Stomach smooth muscle (tissue), 2 donors: ENCODE measurements at regions not wholly inside any gene's neighbourhood (a gene's known extent, or its start where the extent isn't known, plus 50 kb on each side); places are given as distances from the start of the nearest gene placed in this dataset.

Source experiments
- H3K27ac ChIP-seq: one replicate; pipeline ENCODE4 v1.7.0; 2013; ENCODE audit warnings: mild to moderate bottlenecking, low read length, inconsistent platforms
- H3K27me3 ChIP-seq, 2 donors: one replicate each; pipeline ENCODE4 v1.7.0; 2013; ENCODE audit warnings: low read length in 2 of 2; ENCODE audit not compliant: insufficient read depth in 2 of 2, control insufficient read depth in 1 of 2
- H3K36me3 ChIP-seq, 2 donors: one replicate each; pipeline ENCODE4 v1.7.0; 2013; ENCODE audit warnings: low read length in 2 of 2; ENCODE audit not compliant: control insufficient read depth in 2 of 2, insufficient read depth in 2 of 2
- H3K4me1 ChIP-seq: one replicate; pipeline ENCODE4 v1.7.0; 2013; ENCODE audit warnings: low read length; ENCODE audit not compliant: control insufficient read depth, insufficient read depth
- H3K4me3 ChIP-seq, 2 donors: one replicate each; pipeline ENCODE4 v1.7.0; 2013; ENCODE audit warnings: low read length in 2 of 2
- H3K9ac ChIP-seq, 2 donors: one replicate each; pipeline ENCODE4 v1.7.0; 2013; ENCODE audit warnings: low read length in 2 of 2, mild to moderate bottlenecking in 1 of 2
- H3K9me3 ChIP-seq, 2 donors: one replicate each; pipeline ENCODE4 v1.7.0; 2013; ENCODE audit warnings: low read length in 2 of 2; ENCODE audit not compliant: control insufficient read depth in 2 of 2
- donor health status: healthy.
- donor health status: Pancreatic carcinoma.

GRCh38 chr1:79539001-79539400, 532.5 kb upstream of the ADGRL4 start:
- H3K36me3 ChIP-seq = no peaks in the 10 kb centered on the region
- H3K27ac ChIP-seq = no peak overlapping the region
- no peak overlapping the region for H3K9ac ChIP-seq
- no peak overlapping the region for H3K4me3 ChIP-seq
- no peaks in the 10 kb centered on the region for H3K27me3 ChIP-seq
- no peaks in the 10 kb centered on the region for H3K4me1 ChIP-seq
- no peaks in the 10 kb centered on the region for H3K9me3 ChIP-seq

GRCh38 chr1:79532555-79532954, 526.0 kb upstream of the ADGRL4 start:
- no peak overlapping the region for H3K9ac ChIP-seq
- H3K4me1 ChIP-seq = no peaks in the 10 kb centered on the region
- H3K27ac ChIP-seq = no peak overlapping the region
- no peaks in the 10 kb centered on the region for H3K36me3 ChIP-seq
- no peak overlapping the region for H3K4me3 ChIP-seq
- no peaks in the 10 kb centered on the region for H3K27me3 ChIP-seq
- no peaks in the 10 kb centered on the region for H3K9me3 ChIP-seq

- H3K27ac ChIP-seq = no peak overlapping the region
- no peaks in the 10 kb centered on the region for H3K27me3 ChIP-seq
- no peaks in the 10 kb centered on the region for H3K9me3 ChIP-seq
- no peaks in the 10 kb centered on the region for H3K4me1 ChIP-seq
- no peaks in the 10 kb centered on the region for H3K36me3 ChIP-seq
- H3K9ac ChIP-seq = no peak overlapping the region
- no peak overlapping the region for H3K4me3 ChIP-seq
Observed at GRCh38 chr1:79531790-79532189, 525.3 kb upstream of the ADGRL4 start.

GRCh38 chr1:79530476-79530875, 523.9 kb upstream of the ADGRL4 start:
- no peaks in the 10 kb centered on the region for H3K27me3 ChIP-seq
- no peaks in the 10 kb centered on the region for H3K4me1 ChIP-seq
- no peaks in the 10 kb centered on the region for H3K36me3 ChIP-seq
- H3K4me3 ChIP-seq = no peak overlapping the region
- H3K27ac ChIP-seq = no peak overlapping the region
- H3K9ac ChIP-seq = no peak overlapping the region
- no peaks in the 10 kb centered on the region for H3K9me3 ChIP-seq

GRCh38 chr1:79530055-79530454, 523.5 kb upstream of the ADGRL4 start:
- no peak overlapping the region for H3K27ac ChIP-seq
- H3K4me3 ChIP-seq = no peak overlapping the region
- no peaks in the 10 kb centered on the region for H3K27me3 ChIP-seq
- H3K9me3 ChIP-seq = no peaks in the 10 kb centered on the region
- H3K9ac ChIP-seq = no peak overlapping the region
- no peaks in the 10 kb centered on the region for H3K36me3 ChIP-seq
- no peaks in the 10 kb centered on the region for H3K4me1 ChIP-seq

- Histone ChIP-seq H3K9me3 (no peaks in the 10 kb centered on the region), H3K36me3 (no peaks in the 10 kb centered on the region)
Observed at GRCh38 chr1:79524126-79524525, 517.6 kb upstream of the ADGRL4 start.

GRCh38 chr1:79519084-79519760, 512.7 kb upstream of the ADGRL4 start:
- no peaks in the 10 kb centered on the region for H3K4me1 ChIP-seq
- H3K27ac ChIP-seq = no peak overlapping the region
- no peaks in the 10 kb centered on the region for H3K36me3 ChIP-seq
- H3K4me3 ChIP-seq = no peak overlapping the region
- H3K9ac ChIP-seq = no peak overlapping the region
- H3K27me3 ChIP-seq = no peaks in the 10 kb centered on the region
- no peaks in the 10 kb centered on the region for H3K9me3 ChIP-seq

More at GRCh38 chr1:79524126-79524525, 517.6 kb upstream of the ADGRL4 start:
- Histone ChIP-seq H3K4me3 (no peak overlapping the region), H3K27ac (no peak overlapping the region), H3K4me1 (no peaks in the 10 kb centered on the region), H3K9ac (no peak overlapping the region), H3K27me3 (no peaks in the 10 kb centered on the region)

- Histone ChIP-seq H3K4me1 (no peaks in the 10 kb centered on the region), H3K9ac (no peak overlapping the region), H3K4me3 (no peak overlapping the region), H3K9me3 (no peaks in the 10 kb centered on the region), H3K27ac (no peak overlapping the region), H3K36me3 (no peaks in the 10 kb centered on the region), H3K27me3 (no peaks in the 10 kb centered on the region)
Observed at GRCh38 chr1:79517470-79518224, 511.1 kb upstream of the ADGRL4 start.

- Histone ChIP-seq H3K27me3 (no peaks in the 10 kb centered on the region), H3K27ac (no peak overlapping the region), H3K9ac (no peak overlapping the region), H3K4me1 (no peaks in the 10 kb centered on the region), H3K4me3 (no peak overlapping the region), H3K9me3 (no peaks in the 10 kb centered on the region), H3K36me3 (no peaks in the 10 kb centered on the region)
Observed at GRCh38 chr1:79507770-79508169, 501.2 kb upstream of the ADGRL4 start.

GRCh38 chr1:79501153-79501552, 494.6 kb upstream of the ADGRL4 start:
- Histone ChIP-seq H3K27ac (no peak overlapping the region), H3K36me3 (no peaks in the 10 kb centered on the region), H3K9me3 (no peaks in the 10 kb centered on the region)

GRCh38 chr1:79499541-79499940, 493.0 kb upstream of the ADGRL4 start:
- no peak overlapping the region for H3K4me3 ChIP-seq
- H3K9ac ChIP-seq = no peak overlapping the region
- no peaks in the 10 kb centered on the region for H3K27me3 ChIP-seq
- H3K9me3 ChIP-seq = no peaks in the 10 kb centered on the region
- H3K36me3 ChIP-seq = no peaks in the 10 kb centered on the region
- no peaks in the 10 kb centered on the region for H3K4me1 ChIP-seq
- no peak overlapping the region for H3K27ac ChIP-seq

More at GRCh38 chr1:79501153-79501552, 494.6 kb upstream of the ADGRL4 start:
- Histone ChIP-seq H3K4me3 (no peak overlapping the region), H3K9ac (no peak overlapping the region), H3K27me3 (no peaks in the 10 kb centered on the region), H3K4me1 (no peaks in the 10 kb centered on the region)
